Parathyroid adenoma (tissue), 2 donors: ENCODE measurements at regions not wholly inside any gene's neighbourhood (a gene's known extent, or its start where the extent isn't known, plus 50 kb on each side); places are given as distances from the start of the nearest gene placed in this dataset.

Source experiments
- H2AFZ ChIP-seq: fragments of 300-600 bp; sonication (generic); one replicate; pipeline ENCODE4 v1.7.0; 2017; ENCODE audit warnings: antibody characterized with exemption, mild to moderate bottlenecking
- H3K27ac ChIP-seq: fragments of 300-600 bp; sonication (generic); one replicate; pipeline ENCODE4 v1.7.0; 2017
- H3K27me3 ChIP-seq: fragments of 300-600 bp; sonication (generic); one replicate; pipeline ENCODE4 v1.7.0; 2017; ENCODE audit warnings: low read length; ENCODE audit not compliant: control insufficient read depth, insufficient read depth
- H3K36me3 ChIP-seq: fragments of 300-600 bp; sonication (generic); one replicate; pipeline ENCODE4 v1.7.0; 2017; ENCODE audit warnings: low read length; ENCODE audit not compliant: control insufficient read depth, insufficient read depth
- H3K4me1 ChIP-seq: fragments of 300-600 bp; sonication (generic); one replicate; pipeline ENCODE4 v1.7.0; 2017; ENCODE audit warnings: control low read depth
- H3K4me2 ChIP-seq: fragments of 300-600 bp; sonication (generic); one replicate; pipeline ENCODE4 v1.7.0; 2017; ENCODE audit warnings: low read length
- H3K4me3 ChIP-seq: fragments of 300-600 bp; sonication (generic); one replicate; pipeline ENCODE4 v1.7.0; 2017; ENCODE audit warnings: low read depth, low read length
- H3K79me2 ChIP-seq: fragments of 300-600 bp; sonication (generic); one replicate; pipeline ENCODE4 v1.7.0; 2017; ENCODE audit warnings: control low read depth
- H3K9ac ChIP-seq: fragments of 300-600 bp; sonication (generic); one replicate; pipeline ENCODE4 v1.7.0; 2017; ENCODE audit warnings: mild to moderate bottlenecking
- H3K9me3 ChIP-seq: fragments of 300-600 bp; sonication (generic); one replicate; pipeline ENCODE4 v1.7.0; 2017; ENCODE audit warnings: low read length; ENCODE audit not compliant: control insufficient read depth
- CTCF ChIP-seq: fragments of 300-600 bp; sonication (generic); IDR thresholded peaks from one replicate; pipeline ENCODE4 v1.7.0; 2017; ENCODE audit warnings: antibody characterized with exemption, mild to moderate bottlenecking
- donor health status: primary hyperparathyroidism.

- H3K4me3 ChIP-seq: no peak overlapping the region
- H3K9ac ChIP-seq: no peak overlapping the region
- TF ChIP-seq CTCF: no peak
- H3K27me3 ChIP-seq: no peaks in the 10 kb centered on the region
- no peaks in the 10 kb centered on the region for H3K79me2 ChIP-seq
- no peaks in the 10 kb centered on the region for H3K36me3 ChIP-seq
- H3K27ac ChIP-seq: no peak overlapping the region
- H3K4me2 ChIP-seq: no peak overlapping the region
- no peak overlapping the region for H2AFZ ChIP-seq
- H3K9me3 ChIP-seq: peaks cover 6% of the 10 kb centered on the region
- no peaks in the 10 kb centered on the region for H3K4me1 ChIP-seq
Observed at GRCh38 chr15:48025118-48025517, 95.7 kb upstream of the SLC24A5 start.

- H3K4me1 ChIP-seq: no peaks in the 10 kb centered on the region
- TF ChIP-seq CTCF: no peak
- H3K79me2 ChIP-seq: no peaks in the 10 kb centered on the region
- peaks cover 6% of the 10 kb centered on the region for H3K9me3 ChIP-seq
- no peak overlapping the region for H3K4me2 ChIP-seq
- H3K9ac ChIP-seq: no peak overlapping the region
- H3K27ac ChIP-seq: no peak overlapping the region
- H2AFZ ChIP-seq: no peak overlapping the region
- no peaks in the 10 kb centered on the region for H3K36me3 ChIP-seq
- H3K4me3 ChIP-seq: no peak overlapping the region
- H3K27me3 ChIP-seq: no peaks in the 10 kb centered on the region
Observed at GRCh38 chr15:48028712-48029111, 92.1 kb upstream of the SLC24A5 start.

- H3K79me2 ChIP-seq: no peaks in the 10 kb centered on the region
- peaks cover 6% of the 10 kb centered on the region for H3K9me3 ChIP-seq
- H3K27me3 ChIP-seq: no peaks in the 10 kb centered on the region
- H3K36me3 ChIP-seq: no peaks in the 10 kb centered on the region
- no peaks in the 10 kb centered on the region for H3K4me1 ChIP-seq
- no peak overlapping the region for H3K4me3 ChIP-seq
- H3K27ac ChIP-seq: no peak overlapping the region
- H3K4me2 ChIP-seq: no peak overlapping the region
- TF ChIP-seq CTCF: no peak
- no peak overlapping the region for H3K9ac ChIP-seq
- no peak overlapping the region for H2AFZ ChIP-seq
Observed at GRCh38 chr15:48029642-48030041, 91.1 kb upstream of the SLC24A5 start.

GRCh38 chr15:48031466-48031865 lies 89.3 kb upstream of the SLC24A5 start:
- no peak overlapping the region for H3K9ac ChIP-seq
- no peak overlapping the region for H3K4me2 ChIP-seq
- no peak overlapping the region for H3K27ac ChIP-seq
- H2AFZ ChIP-seq: no peak overlapping the region
- no peaks in the 10 kb centered on the region for H3K4me1 ChIP-seq
- no peaks in the 10 kb centered on the region for H3K27me3 ChIP-seq
- no peak overlapping the region for H3K4me3 ChIP-seq
- no peaks in the 10 kb centered on the region for H3K9me3 ChIP-seq
- no peak for TF ChIP-seq CTCF
- no peaks in the 10 kb centered on the region for H3K79me2 ChIP-seq
- H3K36me3 ChIP-seq: no peaks in the 10 kb centered on the region

GRCh38 chr15:48031973-48032372 lies 88.8 kb upstream of the SLC24A5 start:
- Histone ChIP-seq H3K9me3 (no peaks in the 10 kb centered on the region), H3K4me1 (no peaks in the 10 kb centered on the region), H3K4me2 (no peak overlapping the region), H2AFZ (no peak overlapping the region), H3K27ac (no peak overlapping the region), H3K4me3 (no peak overlapping the region), H3K79me2 (no peaks in the 10 kb centered on the region), H3K9ac (no peak overlapping the region), H3K27me3 (no peaks in the 10 kb centered on the region), H3K36me3 (no peaks in the 10 kb centered on the region)
- TF ChIP-seq CTCF: no peak
